WTC11 (cell line): ENCODE measurements at regions not wholly inside any gene's neighbourhood (a gene's known extent, or its start where the extent isn't known, plus 50 kb on each side); places are given as distances from the start of the nearest gene placed in this dataset.

ENCODE experiments used
- ATAC-seq: fragments of 200-7000 bp; cut with Tn5 transposase; 2 replicates; pipeline ENCODE4 v1.10.0; 2021; ENCODE audit warnings: mild to moderate bottlenecking, moderate library complexity
- CTCF ChIA-PET: fragments of 300-600 bp; sonication (Branson Sonifier 250); formaldehyde crosslinking; loops from one replicate; lab custom pipeline; 2021; ENCODE audit warnings: antibody characterized with exemption; lab: Charles Lee
- POLR2A ChIA-PET: fragments of 350-600 bp; sonication (Branson Sonifier 250); formaldehyde crosslinking; loops from one replicate; lab custom pipeline; 2021; ENCODE audit warnings: antibody characterized with exemption; lab: Charles Lee
- DNase-seq: peaks from one replicate; pipeline ENCODE4 v3.0.0; 2021; ENCODE audit warnings: low spot score
- H3K27ac Mint-ChIP-seq: 2 replicates; pipeline ENCODE4 v1.8.0; 2021; ENCODE audit warnings: mixed read lengths
- H3K27me3 Mint-ChIP-seq: 2 replicates; pipeline ENCODE4 v1.8.0; 2021; ENCODE audit warnings: low read depth, mild to moderate bottlenecking, moderate library complexity, mixed read lengths
- H3K36me3 Mint-ChIP-seq: 2 replicates; pipeline ENCODE4 v1.8.0; 2021; ENCODE audit warnings: mixed read lengths
- H3K4me1 Mint-ChIP-seq: 2 replicates; pipeline ENCODE4 v1.8.0; 2022; ENCODE audit warnings: mixed read lengths
- H3K4me3 Mint-ChIP-seq: 2 replicates; pipeline ENCODE4 v1.8.0; 2021; ENCODE audit warnings: mild to moderate bottlenecking, moderate library complexity, mixed read lengths
- H3K9me3 Mint-ChIP-seq: 2 replicates; pipeline ENCODE4 v1.8.0; 2021; ENCODE audit warnings: mixed read lengths
- AR ChIP-seq: fragments of 250-450 bp; sonication (Bioruptor Pico); IDR thresholded peaks from 2 replicates; pipeline ENCODE4 v1.9.0; 2021; ENCODE audit warnings: mild to moderate bottlenecking
- NFE2L1 ChIP-seq: sonication (generic); formaldehyde crosslinking; IDR thresholded peaks from 2 replicates; pipeline ENCODE4 v1.8.1; 2023; ENCODE audit warnings: missing genetic modification reagents
- PREB ChIP-seq: sonication (generic); formaldehyde crosslinking; IDR thresholded peaks from 2 replicates; pipeline ENCODE4 v1.8.1; 2022; ENCODE audit warnings: mild to moderate bottlenecking, missing genetic modification reagents, moderate library complexity, borderline replicate concordance
- PRRX2 ChIP-seq: fragments of 250-450 bp; sonication (Bioruptor Pico); IDR thresholded peaks from 2 replicates; pipeline ENCODE4 v1.8.0; 2021; ENCODE audit warnings: mild to moderate bottlenecking
- SMAD3 ChIP-seq: sonication (generic); formaldehyde crosslinking; IDR thresholded peaks from 2 replicates; pipeline ENCODE4 v1.8.0; 2022; ENCODE audit warnings: missing genetic modification reagents, mild to moderate bottlenecking, borderline replicate concordance
- USF2 ChIP-seq: sonication (generic); formaldehyde crosslinking; IDR thresholded peaks from 2 replicates; pipeline ENCODE4 v1.8.1; 2023; ENCODE audit warnings: mild to moderate bottlenecking, missing genetic modification reagents, moderate library complexity
- ZMAT4 ChIP-seq: fragments of 250-450 bp; sonication (Bioruptor Pico); IDR thresholded peaks from 2 replicates; pipeline ENCODE4 v1.9.0; 2021; ENCODE audit warnings: mild to moderate bottlenecking
- ZNF219 ChIP-seq: sonication (generic); formaldehyde crosslinking; IDR thresholded peaks from 2 replicates; pipeline ENCODE4 v1.8.0; 2023; ENCODE audit warnings: missing genetic modification reagents, mild to moderate bottlenecking, borderline replicate concordance
- ZNF532 ChIP-seq: fragments of 250-450 bp; sonication (Bioruptor Pico); IDR thresholded peaks from 2 replicates; pipeline ENCODE4 v1.9.0; 2021; ENCODE audit warnings: mild to moderate bottlenecking, borderline replicate concordance
- TF ChIP-seq, protein P1 (sequence below): sonication (generic); formaldehyde crosslinking; IDR thresholded peaks from 2 replicates; pipeline ENCODE4 v1.8.1; 2022; ENCODE audit warnings: low read depth, mild to moderate bottlenecking, moderate library complexity, missing genetic modification reagents, borderline replicate concordance
- TF ChIP-seq, protein P2 (sequence below): fragments of 250-450 bp; sonication (Bioruptor Pico); IDR thresholded peaks from 2 replicates; pipeline ENCODE4 v2.1.2; 2022; ENCODE audit warnings: mild to moderate bottlenecking, moderate library complexity
- TF ChIP-seq, protein P3 (sequence below): sonication (generic); formaldehyde crosslinking; IDR thresholded peaks from 2 replicates; pipeline ENCODE4 v1.8.0; 2023; ENCODE audit warnings: missing genetic modification reagents, mild to moderate bottlenecking, borderline replicate concordance
- TF ChIP-seq, protein P4 (sequence below): sonication (generic); formaldehyde crosslinking; IDR thresholded peaks from 2 replicates; pipeline ENCODE4 v1.8.0; 2023; ENCODE audit warnings: missing genetic modification reagents

GRCh38 chr5:108548684-108549596 lies 167.0 kb upstream of the FBXL17 start:
- DNase-seq (no peak), ATAC-seq (no peak)
- no peak overlapping the region for H3K4me3 Mint-ChIP-seq
- ChIA-PET POLR2A (no interaction called here), CTCF (no interaction called here)
- peaks cover 43% of the 10 kb centered on the region for H3K4me1 Mint-ChIP-seq
- peaks cover 17% of the 10 kb centered on the region for H3K9me3 Mint-ChIP-seq
- H3K27me3 Mint-ChIP-seq = no peaks in the 10 kb centered on the region
- H3K36me3 Mint-ChIP-seq = no peaks in the 10 kb centered on the region
- no peak overlapping the region; the same call in 1 of the 2 replicates for H3K27ac Mint-ChIP-seq
- no peak for TF ChIP-seq ZNF219 (CRISPR knock-in tag)
- TF ChIP-seq USF2 (CRISPR knock-in tag) = no peak
- TF ChIP-seq ZMAT4 (CRISPR knock-in tag) = no peak
- TF ChIP-seq, protein P1, sequence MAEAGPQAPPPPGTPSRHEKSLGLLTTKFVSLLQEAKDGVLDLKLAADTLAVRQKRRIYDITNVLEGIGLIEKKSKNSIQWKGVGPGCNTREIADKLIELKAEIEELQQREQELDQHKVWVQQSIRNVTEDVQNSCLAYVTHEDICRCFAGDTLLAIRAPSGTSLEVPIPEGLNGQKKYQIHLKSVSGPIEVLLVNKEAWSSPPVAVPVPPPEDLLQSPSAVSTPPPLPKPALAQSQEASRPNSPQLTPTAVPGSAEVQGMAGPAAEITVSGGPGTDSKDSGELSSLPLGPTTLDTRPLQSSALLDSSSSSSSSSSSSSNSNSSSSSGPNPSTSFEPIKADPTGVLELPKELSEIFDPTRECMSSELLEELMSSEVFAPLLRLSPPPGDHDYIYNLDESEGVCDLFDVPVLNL = no peak
- TF ChIP-seq PRRX2 (CRISPR knock-in tag) = no peak
- TF ChIP-seq, protein P2, sequence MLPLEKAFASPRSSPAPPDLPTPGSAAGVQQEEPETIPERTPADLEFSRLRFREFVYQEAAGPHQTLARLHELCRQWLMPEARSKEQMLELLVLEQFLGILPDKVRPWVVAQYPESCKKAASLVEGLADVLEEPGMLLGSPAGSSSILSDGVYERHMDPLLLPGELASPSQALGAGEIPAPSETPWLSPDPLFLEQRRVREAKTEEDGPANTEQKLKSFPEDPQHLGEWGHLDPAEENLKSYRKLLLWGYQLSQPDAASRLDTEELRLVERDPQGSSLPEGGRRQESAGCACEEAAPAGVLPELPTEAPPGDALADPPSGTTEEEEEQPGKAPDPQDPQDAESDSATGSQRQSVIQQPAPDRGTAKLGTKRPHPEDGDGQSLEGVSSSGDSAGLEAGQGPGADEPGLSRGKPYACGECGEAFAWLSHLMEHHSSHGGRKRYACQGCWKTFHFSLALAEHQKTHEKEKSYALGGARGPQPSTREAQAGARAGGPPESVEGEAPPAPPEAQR (CRISPR knock-in tag) = no peak
- TF ChIP-seq AR (CRISPR knock-in tag) = no peak
- TF ChIP-seq ZNF532 = no peak
- TF ChIP-seq SMAD3 = no peak
- TF ChIP-seq, protein P3, sequence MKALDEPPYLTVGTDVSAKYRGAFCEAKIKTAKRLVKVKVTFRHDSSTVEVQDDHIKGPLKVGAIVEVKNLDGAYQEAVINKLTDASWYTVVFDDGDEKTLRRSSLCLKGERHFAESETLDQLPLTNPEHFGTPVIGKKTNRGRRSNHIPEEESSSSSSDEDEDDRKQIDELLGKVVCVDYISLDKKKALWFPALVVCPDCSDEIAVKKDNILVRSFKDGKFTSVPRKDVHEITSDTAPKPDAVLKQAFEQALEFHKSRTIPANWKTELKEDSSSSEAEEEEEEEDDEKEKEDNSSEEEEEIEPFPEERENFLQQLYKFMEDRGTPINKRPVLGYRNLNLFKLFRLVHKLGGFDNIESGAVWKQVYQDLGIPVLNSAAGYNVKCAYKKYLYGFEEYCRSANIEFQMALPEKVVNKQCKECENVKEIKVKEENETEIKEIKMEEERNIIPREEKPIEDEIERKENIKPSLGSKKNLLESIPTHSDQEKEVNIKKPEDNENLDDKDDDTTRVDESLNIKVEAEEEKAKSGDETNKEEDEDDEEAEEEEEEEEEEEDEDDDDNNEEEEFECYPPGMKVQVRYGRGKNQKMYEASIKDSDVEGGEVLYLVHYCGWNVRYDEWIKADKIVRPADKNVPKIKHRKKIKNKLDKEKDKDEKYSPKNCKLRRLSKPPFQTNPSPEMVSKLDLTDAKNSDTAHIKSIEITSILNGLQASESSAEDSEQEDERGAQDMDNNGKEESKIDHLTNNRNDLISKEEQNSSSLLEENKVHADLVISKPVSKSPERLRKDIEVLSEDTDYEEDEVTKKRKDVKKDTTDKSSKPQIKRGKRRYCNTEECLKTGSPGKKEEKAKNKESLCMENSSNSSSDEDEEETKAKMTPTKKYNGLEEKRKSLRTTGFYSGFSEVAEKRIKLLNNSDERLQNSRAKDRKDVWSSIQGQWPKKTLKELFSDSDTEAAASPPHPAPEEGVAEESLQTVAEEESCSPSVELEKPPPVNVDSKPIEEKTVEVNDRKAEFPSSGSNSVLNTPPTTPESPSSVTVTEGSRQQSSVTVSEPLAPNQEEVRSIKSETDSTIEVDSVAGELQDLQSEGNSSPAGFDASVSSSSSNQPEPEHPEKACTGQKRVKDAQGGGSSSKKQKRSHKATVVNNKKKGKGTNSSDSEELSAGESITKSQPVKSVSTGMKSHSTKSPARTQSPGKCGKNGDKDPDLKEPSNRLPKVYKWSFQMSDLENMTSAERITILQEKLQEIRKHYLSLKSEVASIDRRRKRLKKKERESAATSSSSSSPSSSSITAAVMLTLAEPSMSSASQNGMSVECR (CRISPR knock-in tag) = no peak
- no peak for TF ChIP-seq PREB (CRISPR knock-in tag)
- TF ChIP-seq NFE2L1 (CRISPR knock-in tag) = no peak
- TF ChIP-seq, protein P4, sequence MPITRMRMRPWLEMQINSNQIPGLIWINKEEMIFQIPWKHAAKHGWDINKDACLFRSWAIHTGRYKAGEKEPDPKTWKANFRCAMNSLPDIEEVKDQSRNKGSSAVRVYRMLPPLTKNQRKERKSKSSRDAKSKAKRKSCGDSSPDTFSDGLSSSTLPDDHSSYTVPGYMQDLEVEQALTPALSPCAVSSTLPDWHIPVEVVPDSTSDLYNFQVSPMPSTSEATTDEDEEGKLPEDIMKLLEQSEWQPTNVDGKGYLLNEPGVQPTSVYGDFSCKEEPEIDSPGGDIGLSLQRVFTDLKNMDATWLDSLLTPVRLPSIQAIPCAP = no peak
